Endothelial cell of umbilical vein (primary cell): ENCODE measurements at regions not wholly inside any gene's neighbourhood (a gene's known extent, or its start where the extent isn't known, plus 50 kb on each side); places are given as distances from the start of the nearest gene placed in this dataset.

Experiments used
- BruUV-seq: library from RNA; stranded (reverse); fragments of 400-500 nt; replicated peaks from 2 replicates; lab custom pipeline; 2021; lab: Mats Ljungman, UMichigan
- CTCF ChIA-PET: fragments of 300-600, 350-600 bp; sonication (Branson Sonifier 250); formaldehyde crosslinking; loops from one replicate; lab custom pipeline; 2021; ENCODE audit warnings: antibody characterized with exemption, inconsistent platforms; lab: Charles Lee
- POLR2A ChIA-PET: fragments of 300-600, 350-600 bp; sonication (Branson Sonifier 250); formaldehyde crosslinking; loops from one replicate; lab custom pipeline; 2021; ENCODE audit warnings: antibody characterized with exemption, inconsistent platforms; lab: Charles Lee
- DNase-seq: peaks from one replicate; pipeline ENCODE4 v3.0.0-alpha.2; 2011; ENCODE audit warnings: low read depth, low spot score
- FAIRE-seq: peaks from 2 replicates; lab custom pipeline; 2011; peaks lifted over from hg19 to GRCh38; lab: Jason Lieb, UNC
- H2AFZ ChIP-seq: 2 replicates; pipeline ENCODE4 v1.6.0; 2012; ENCODE audit warnings: low read depth, low read length, control low read depth, inconsistent platforms
- H3K27ac ChIP-seq: 2 replicates; pipeline ENCODE4 v1.5.1; 2011; ENCODE audit warnings: low read depth, mild to moderate bottlenecking, control low read depth, low read length, moderate library complexity; ENCODE audit not compliant: insufficient read depth
- H3K27me3 ChIP-seq, 2 experiments: 2 replicates each; pipeline versions ENCODE4 v1.6.0 to v1.6.1; 2011; ENCODE audit warnings: low read length in 2 of 2, mixed read lengths in 1 of 2; ENCODE audit not compliant: control insufficient read depth in 2 of 2, insufficient read depth in 2 of 2
- H3K36me3 ChIP-seq, 2 experiments: 2 replicates in 1 of 2; 3 replicates in 1 of 2; pipeline ENCODE4 v1.5.1; 2011; ENCODE audit warnings: low read length in 2 of 2, mild to moderate bottlenecking in 1 of 2, moderate library complexity in 1 of 2; ENCODE audit not compliant: control insufficient read depth in 2 of 2, insufficient read depth in 2 of 2; ENCODE audit errors: extremely low read depth in 1 of 2
- H3K4me1 ChIP-seq: 3 replicates; pipeline ENCODE4 v1.5.1; 2011; ENCODE audit warnings: mild to moderate bottlenecking, low read length; ENCODE audit not compliant: control insufficient read depth, insufficient read depth; ENCODE audit errors: extremely low read depth
- H3K4me2 ChIP-seq: 2 replicates; pipeline ENCODE4 v1.6.1; 2011; ENCODE audit warnings: low read length, control low read depth, mixed read lengths; ENCODE audit not compliant: insufficient read depth
- H3K4me3 ChIP-seq, 3 experiments: fragments of 200-600 bp in 1 of 3; sonication (generic), shearing (Covaris generic) in 1 of 3; replicated peaks in 1 of 3; 2 replicates each; pipeline ENCODE4 v1.5.1; 2011 to 2016; ENCODE audit warnings: control low read depth in 3 of 3, low read length in 3 of 3, mild to moderate bottlenecking in 2 of 3, inconsistent platforms in 1 of 3, low read depth in 1 of 3, moderate library complexity in 1 of 3; ENCODE audit not compliant: insufficient read depth in 1 of 3
- H3K79me2 ChIP-seq: 2 replicates; pipeline ENCODE4 v1.6.0; 2012; ENCODE audit warnings: low read length, inconsistent platforms; ENCODE audit not compliant: control insufficient read depth, insufficient read depth
- H3K9ac ChIP-seq: replicated peaks from 2 replicates; pipeline ENCODE3; 2011; ENCODE audit warnings: low read length, control low read depth; ENCODE audit not compliant: insufficient read depth; ENCODE audit errors: extremely low read depth
- H3K9me1 ChIP-seq: replicated peaks from 3 replicates; pipeline ENCODE4 v1.6.0; 2011; ENCODE audit warnings: mild to moderate bottlenecking, low read length; ENCODE audit not compliant: control insufficient read depth, insufficient read depth; ENCODE audit errors: extremely low read depth
- H3K9me3 ChIP-seq: replicated peaks from 2 replicates; pipeline ENCODE4 v1.5.1; 2012; ENCODE audit warnings: low read length, inconsistent platforms; ENCODE audit not compliant: control insufficient read depth, insufficient read depth
- H4K20me1 ChIP-seq: replicated peaks from 2 replicates; pipeline ENCODE3; 2011; ENCODE audit warnings: mild to moderate bottlenecking, low read length; ENCODE audit not compliant: control insufficient read depth, insufficient read depth; ENCODE audit errors: extremely low read depth
- CTCF ChIP-seq, 2 donors: IDR thresholded peaks; 1 replicate in 1 of 2; 2 replicates in 1 of 2; pipeline ENCODE4 v1.5.1; 2011; ENCODE audit warnings: low read length in 2 of 2, mild to moderate bottlenecking in 2 of 2, moderate library complexity in 2 of 2, control low read depth in 1 of 2, inconsistent platforms in 1 of 2, low read depth in 1 of 2; ENCODE audit not compliant: insufficient read depth in 1 of 2; ENCODE audit errors: extremely low read depth in 1 of 2
- EZH2 ChIP-seq: IDR thresholded peaks from 2 replicates; pipeline ENCODE4 v1.6.1; 2012; ENCODE audit warnings: borderline replicate concordance, low read depth, mild to moderate bottlenecking, moderate library complexity, low read length, inconsistent platforms; ENCODE audit not compliant: severe bottlenecking
- FOS ChIP-seq: IDR thresholded peaks from 2 replicates; pipeline ENCODE4 v1.6.1; 2011; ENCODE audit warnings: mild to moderate bottlenecking, low read length, moderate library complexity, borderline replicate concordance; ENCODE audit not compliant: insufficient read depth
- GATA2 ChIP-seq: IDR thresholded peaks from 2 replicates; pipeline ENCODE4 v1.7.0; 2011; ENCODE audit warnings: low read depth, mild to moderate bottlenecking, moderate library complexity, mixed read lengths, low read length; ENCODE audit not compliant: insufficient read length, insufficient read depth
- JUN ChIP-seq: IDR thresholded peaks from 2 replicates; pipeline ENCODE4 v1.6.1; 2011; ENCODE audit warnings: borderline replicate concordance, low read depth; ENCODE audit not compliant: insufficient read length, insufficient read depth
- POLR2AphosphoS5 ChIP-seq: IDR thresholded peaks from 2 replicates; pipeline ENCODE4 v1.6.1; 2012; ENCODE audit warnings: low read depth, mild to moderate bottlenecking, control low read depth, low read length, moderate library complexity; ENCODE audit not compliant: insufficient read depth
- dilution Hi-C: fragments of 300-500 bp; cut with MboI; formaldehyde crosslinking; loops from one replicate; pipeline ENCODE4 v1.15.0; 2019; ENCODE audit warnings: low sequenced_read_pairs; ENCODE audit not compliant: extremely low pct_ligation_motif_present
- intact Hi-C: fragments of 100-400 bp; cut with micrococcal nuclease; formaldehyde crosslinking; loops from one replicate; pipeline ENCODE4 v1.10.0; 2022

GRCh38 chr5:170441393-170441784 lies 52.2 kb upstream of the KCNMB1 start:
- Histone ChIP-seq H3K4me1 (no peaks in the 10 kb centered on the region), H3K4me3 (no peak overlapping the region), H3K9me1 (no peaks in the 10 kb centered on the region), H3K27ac (no peak overlapping the region), H2AFZ (no peak overlapping the region), H3K36me3 (no peaks in the 10 kb centered on the region), H3K9me3 (no peaks in the 10 kb centered on the region), H3K79me2 (no peaks in the 10 kb centered on the region), H3K27me3 (no peaks in the 10 kb centered on the region), H4K20me1 (no peaks in the 10 kb centered on the region), H3K4me2 (no peak overlapping the region), H3K9ac (no peak overlapping the region)
- intact Hi-C loops (no loop called here), dilution Hi-C loops (no loop called here)
- DNase-seq (no peak), FAIRE-seq (no peak)
- POLR2A ChIA-PET: no interaction called here
- no TSS peak for BruUV-seq
- no peak for TF ChIP-seq GATA2
- no peak for TF ChIP-seq FOS
- no peak for TF ChIP-seq POLR2AphosphoS5
- no peak for TF ChIP-seq JUN
- no peak for TF ChIP-seq CTCF (IDR thresholded peaks at IDR 0.05; ENCODE audit: extremely low read depth in 1 of 2, insufficient read depth in 1 of 2, low read depth in 1 of 2, low read length in 2 of 2)
- no peak for TF ChIP-seq EZH2
- CTCF ChIA-PET: interaction anchor here (0.8 to 1.0 kb wide), 2 partner anchors 148 to 190 kb away, joined by 3 to 4 read pairs; no protein-coding TSS in a partner anchor
